ENCODE measurements at regions not wholly inside any gene's neighbourhood (a gene's known extent, or its start where the extent isn't known, plus 50 kb on each side); places are given as distances from the start of the nearest gene placed in this dataset.

- TF ChIP-seq TCF7L2 (IDR thresholded peaks at IDR 0.05; ENCODE audit: borderline replicate concordance, extremely low read depth, insufficient read depth, insufficient read length): no peak
- TF ChIP-seq CBX3 (IDR thresholded peaks at IDR 0.05; ENCODE audit: low read depth): no peak
- TF ChIP-seq SRF (IDR thresholded peaks at IDR 0.05; ENCODE audit: low read depth): no peak
- no peak for TF ChIP-seq ATF3 (IDR thresholded peaks at IDR 0.05)
- no peak for TF ChIP-seq SIN3A (IDR thresholded peaks at IDR 0.05; ENCODE audit: low read depth)
Measured at GRCh38 chr5:67746103-67746502, 469.5 kb upstream of the PIK3R1 start (continued).

- Histone ChIP-seq H3K79me2 (ENCODE audit: insufficient read depth, low read length) (no peaks in the 10 kb centered on the region), H3K4me2 (ENCODE audit: low read length) (no peak overlapping the region), H3K4me3 (replicated peaks in 1 of 2; ENCODE audit: low read depth in 1 of 2, low read length in 2 of 2) (no peak overlapping the region), H3K27ac (ENCODE audit: low read depth, low read length) (no peak overlapping the region), H3K4me1 (ENCODE audit: control insufficient read depth in 1 of 2, insufficient read depth in 2 of 2, low read length in 2 of 2) (no peaks in the 10 kb centered on the region), H3K9me3 (ENCODE audit: control insufficient read depth in 1 of 2, insufficient read depth in 1 of 2, low read depth in 1 of 2, low read length in 2 of 2) (no peaks in the 10 kb centered on the region), H2AFZ (ENCODE audit: low read depth, low read length, poor library complexity, severe bottlenecking) (no peak overlapping the region), H3K9me2 (ENCODE audit: insufficient read depth) (no peaks in the 10 kb centered on the region), H4K20me1 (ENCODE audit: insufficient read depth) (no peaks in the 10 kb centered on the region), H3K27me3 (ENCODE audit: insufficient read depth, low read length) (no peaks in the 10 kb centered on the region), H3K9ac (ENCODE audit: low read length) (no peak overlapping the region), H3K36me3 (ENCODE audit: control insufficient read depth in 1 of 2, insufficient read depth in 2 of 2, low read length in 2 of 2) (no peaks in the 10 kb centered on the region)
- no peak for TF ChIP-seq POLR2AphosphoS5 (IDR thresholded peaks at IDR 0.05; ENCODE audit: low read depth, low read length)
- no peak for TF ChIP-seq SP1 (IDR thresholded peaks at IDR 0.05; ENCODE audit: low read depth)
- no peak for TF ChIP-seq ZNF274 (IDR thresholded peaks at IDR 0.05; ENCODE audit: low read depth, low read length)
- TF ChIP-seq YY1 (IDR thresholded peaks at IDR 0.05; ENCODE audit: extremely low read depth, insufficient replicate concordance, low read depth, low read length): no peak
- TF ChIP-seq FOSL1 (IDR thresholded peaks at IDR 0.05; ENCODE audit: low read depth): no peak
- no peak for TF ChIP-seq REST (IDR thresholded peaks at IDR 0.05; ENCODE audit: low read depth)
- no peak for TF ChIP-seq SRF (IDR thresholded peaks at IDR 0.05; ENCODE audit: low read depth)
- TF ChIP-seq TCF7L2 (IDR thresholded peaks at IDR 0.05; ENCODE audit: borderline replicate concordance, extremely low read depth, insufficient read depth, insufficient read length): no peak
- no peak for TF ChIP-seq MAX (IDR thresholded peaks at IDR 0.05)
- TF ChIP-seq POLR2A (IDR thresholded peaks at IDR 0.05; ENCODE audit: borderline replicate concordance, extremely low read depth, insufficient read depth, insufficient read length): no peak
- no peak for TF ChIP-seq ZBTB33 (IDR thresholded peaks at IDR 0.05; ENCODE audit: extremely low read depth, insufficient replicate concordance, low read length)
- TF ChIP-seq EZH2 (IDR thresholded peaks at IDR 0.05): no peak
- no peak for TF ChIP-seq ELF1 (IDR thresholded peaks at IDR 0.05; ENCODE audit: borderline replicate concordance, low read depth)
- intact Hi-C loops (cut with micrococcal nuclease): no loop called here
- POLR2A ChIA-PET: no interaction called here
- RAD21 ChIA-PET (ENCODE audit: low non-redundant PET in 1 of 2, low total read pairs in 2 of 2, uncharacterized antibody in 2 of 2, unreplicated experiment in 2 of 2): no interaction called here
- ATAC-seq: no peak
- no peak for DNase-seq (ENCODE audit: low read depth, low spot score)
- CTCF ChIA-PET: no interaction called here
- no TSS peak for BruUV-seq (replicated peaks)
Measured at GRCh38 chr5:67732921-67733320, 482.6 kb upstream of the PIK3R1 start.
